Fibroblast of lung (primary cell): ENCODE measurements at regions not wholly inside any gene's neighbourhood (a gene's known extent, or its start where the extent isn't known, plus 50 kb on each side); places are given as distances from the start of the nearest gene placed in this dataset.

Source experiments
- DNase-seq, 2 donors: peaks; one replicate each; pipeline versions ENCODE4 v3.0.0 to v3.0.0-alpha.2; 2010; ENCODE audit warnings: low read depth in 2 of 2
- H2AFZ ChIP-seq: 2 replicates; pipeline ENCODE4 v1.5.1; 2012; ENCODE audit warnings: low read length, control low read depth, inconsistent platforms
- H3K27ac ChIP-seq: 2 replicates; pipeline ENCODE4 v1.5.1; 2011; ENCODE audit warnings: low read length, control low read depth; ENCODE audit not compliant: insufficient read depth
- H3K27me3 ChIP-seq: 2 replicates; pipeline ENCODE4 v1.5.1; 2011; ENCODE audit warnings: mild to moderate bottlenecking, low read length; ENCODE audit not compliant: control insufficient read depth, insufficient read depth
- H3K36me3 ChIP-seq: 2 replicates; pipeline ENCODE4 v1.5.1; 2011; ENCODE audit warnings: low read length; ENCODE audit not compliant: control insufficient read depth, insufficient read depth
- H3K4me1 ChIP-seq: 2 replicates; pipeline ENCODE4 v1.5.1; 2011; ENCODE audit warnings: low read length; ENCODE audit not compliant: control insufficient read depth, insufficient read depth; ENCODE audit errors: extremely low read depth
- H3K4me2 ChIP-seq: 2 replicates; pipeline ENCODE4 v1.5.1; 2011; ENCODE audit warnings: low read length, control low read depth; ENCODE audit not compliant: insufficient read depth; ENCODE audit errors: extremely low read depth
- H3K4me3 ChIP-seq, 4 experiments: fragments of 200-600 bp in 1 of 4; sonication (generic) in 1 of 4; replicated peaks in 1 of 4; 2 replicates each; pipeline ENCODE4 v1.5.1; 2011 to 2016; ENCODE audit warnings: low read length in 4 of 4, low read depth in 3 of 4, mild to moderate bottlenecking in 3 of 4, control low read depth in 2 of 4, inconsistent platforms in 1 of 4, mixed read lengths in 1 of 4; ENCODE audit not compliant: insufficient read depth in 1 of 4; ENCODE audit errors: control extremely low read depth in 1 of 4
- H3K79me2 ChIP-seq: 2 replicates; pipeline ENCODE4 v1.5.1; 2012; ENCODE audit warnings: mild to moderate bottlenecking, low read length, inconsistent platforms; ENCODE audit not compliant: control insufficient read depth, insufficient read depth
- H3K9ac ChIP-seq: 2 replicates; pipeline ENCODE4 v1.5.1; 2011; ENCODE audit warnings: mild to moderate bottlenecking, low read length, control low read depth; ENCODE audit not compliant: insufficient read depth
- H3K9me3 ChIP-seq: 2 replicates; pipeline ENCODE4 v1.5.1; 2012; ENCODE audit warnings: low read depth, low read length; ENCODE audit not compliant: control insufficient read depth, insufficient read depth
- H4K20me1 ChIP-seq: 2 replicates; pipeline ENCODE4 v1.5.1; 2011; ENCODE audit warnings: low read length; ENCODE audit not compliant: control insufficient read depth, insufficient read depth; ENCODE audit errors: extremely low read depth
- EZH2 ChIP-seq: IDR thresholded peaks from 2 replicates; pipeline ENCODE4 v1.5.1; 2012; ENCODE audit warnings: low read length, control low read depth, mild to moderate bottlenecking; ENCODE audit errors: missing control alignments
- TF ChIP-seq, protein P1 (sequence below), 2 donors: IDR thresholded peaks in 1 of 2; conservative IDR thresholded peaks in 1 of 2; 1 replicate in 1 of 2; 2 replicates in 1 of 2; pipeline ENCODE4 v1.5.1; 2011 to 2012; ENCODE audit warnings: low read length in 2 of 2, control low read depth in 1 of 2, inconsistent platforms in 1 of 2, low read depth in 1 of 2, mild to moderate bottlenecking in 1 of 2

DNA sequence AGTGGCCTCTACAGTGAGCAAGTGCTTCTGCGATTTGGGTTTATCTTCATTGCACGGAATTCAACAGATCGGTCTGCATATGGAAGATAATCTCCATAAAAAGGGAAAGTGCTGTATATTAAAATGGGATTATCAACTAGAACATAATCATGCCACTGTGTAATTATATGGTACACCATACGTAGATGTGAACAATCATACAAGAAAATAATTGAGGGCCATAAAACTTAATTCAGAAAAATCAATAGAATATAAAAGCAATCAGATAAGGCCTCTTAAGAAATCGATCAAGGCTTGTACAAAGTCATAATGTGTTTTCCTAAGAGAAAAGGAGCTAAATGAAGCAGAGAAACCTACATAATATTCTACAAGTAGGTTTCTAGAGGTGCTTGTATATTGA, 157.5 kb upstream of the MGMT start:
- no peak overlapping the region for H3K9ac ChIP-seq

DNA sequence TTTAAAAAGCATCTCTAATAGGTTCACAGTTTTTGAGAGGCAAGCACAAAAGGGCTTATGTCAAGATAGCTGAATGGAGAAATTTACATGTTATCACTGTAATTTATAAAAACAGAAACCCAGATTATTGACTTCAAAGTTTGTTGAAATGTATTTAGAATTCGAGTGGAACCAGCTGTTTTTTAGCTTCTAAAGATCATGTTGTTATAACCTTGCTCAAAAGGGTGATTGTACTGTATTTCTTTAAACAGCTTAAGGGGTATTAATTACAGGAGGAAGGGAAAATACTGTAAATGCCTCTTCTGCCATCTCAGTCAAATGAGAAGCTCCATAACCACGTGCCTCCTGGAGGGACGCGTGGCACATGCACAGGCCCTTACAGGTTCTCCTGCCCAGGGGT, 156.2 kb upstream of the MGMT start:
- H3K79me2 ChIP-seq: no peaks in the 10 kb centered on the region
- H3K9me3 ChIP-seq: no peaks in the 10 kb centered on the region
- no peaks in the 10 kb centered on the region for H3K4me1 ChIP-seq
- no peak for DNase-seq
- no peaks in the 10 kb centered on the region for H3K36me3 ChIP-seq
- no peaks in the 10 kb centered on the region for H4K20me1 ChIP-seq
- no peak overlapping the region for H3K4me3 ChIP-seq
- H3K27me3 ChIP-seq: no peaks in the 10 kb centered on the region
- H2AFZ ChIP-seq: no peak overlapping the region
- H3K27ac ChIP-seq: no peak overlapping the region
- TF ChIP-seq, protein P1, sequence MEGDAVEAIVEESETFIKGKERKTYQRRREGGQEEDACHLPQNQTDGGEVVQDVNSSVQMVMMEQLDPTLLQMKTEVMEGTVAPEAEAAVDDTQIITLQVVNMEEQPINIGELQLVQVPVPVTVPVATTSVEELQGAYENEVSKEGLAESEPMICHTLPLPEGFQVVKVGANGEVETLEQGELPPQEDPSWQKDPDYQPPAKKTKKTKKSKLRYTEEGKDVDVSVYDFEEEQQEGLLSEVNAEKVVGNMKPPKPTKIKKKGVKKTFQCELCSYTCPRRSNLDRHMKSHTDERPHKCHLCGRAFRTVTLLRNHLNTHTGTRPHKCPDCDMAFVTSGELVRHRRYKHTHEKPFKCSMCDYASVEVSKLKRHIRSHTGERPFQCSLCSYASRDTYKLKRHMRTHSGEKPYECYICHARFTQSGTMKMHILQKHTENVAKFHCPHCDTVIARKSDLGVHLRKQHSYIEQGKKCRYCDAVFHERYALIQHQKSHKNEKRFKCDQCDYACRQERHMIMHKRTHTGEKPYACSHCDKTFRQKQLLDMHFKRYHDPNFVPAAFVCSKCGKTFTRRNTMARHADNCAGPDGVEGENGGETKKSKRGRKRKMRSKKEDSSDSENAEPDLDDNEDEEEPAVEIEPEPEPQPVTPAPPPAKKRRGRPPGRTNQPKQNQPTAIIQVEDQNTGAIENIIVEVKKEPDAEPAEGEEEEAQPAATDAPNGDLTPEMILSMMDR (conservative IDR thresholded peaks at IDR 0.05 in 1 of 2, IDR thresholded peaks at IDR 0.05 in 1 of 2; ENCODE audit: low read depth in 1 of 2, low read length in 2 of 2): no peak
- TF ChIP-seq EZH2: no peak
- no peak overlapping the region for H3K4me2 ChIP-seq
- H3K9ac ChIP-seq: no peak overlapping the region

More for the DNA sequence above, 157.5 kb upstream of the MGMT start:
- Histone ChIP-seq H3K27ac (no peak overlapping the region), H4K20me1 (no peaks in the 10 kb centered on the region), H3K79me2 (no peaks in the 10 kb centered on the region), H3K4me3 (no peak overlapping the region), H3K36me3 (no peaks in the 10 kb centered on the region), H2AFZ (no peak overlapping the region), H3K4me2 (no peak overlapping the region), H3K4me1 (no peaks in the 10 kb centered on the region), H3K9me3 (no peaks in the 10 kb centered on the region), H3K27me3 (no peaks in the 10 kb centered on the region)
- no peak for TF ChIP-seq EZH2
- TF ChIP-seq, protein P1 (conservative IDR thresholded peaks at IDR 0.05 in 1 of 2, IDR thresholded peaks at IDR 0.05 in 1 of 2; ENCODE audit: low read depth in 1 of 2, low read length in 2 of 2): no peak
- DNase-seq: no peak

- TF ChIP-seq EZH2: no peak
- TF ChIP-seq, protein P1 (conservative IDR thresholded peaks at IDR 0.05 in 1 of 2, IDR thresholded peaks at IDR 0.05 in 1 of 2; ENCODE audit: low read depth in 1 of 2, low read length in 2 of 2): no peak
- Histone ChIP-seq H2AFZ (no peak overlapping the region), H3K27ac (no peak overlapping the region), H3K36me3 (no peaks in the 10 kb centered on the region), H3K9ac (no peak overlapping the region), H3K4me2 (no peak overlapping the region), H3K9me3 (no peaks in the 10 kb centered on the region), H4K20me1 (no peaks in the 10 kb centered on the region), H3K27me3 (no peaks in the 10 kb centered on the region), H3K4me3 (no peak overlapping the region), H3K79me2 (no peaks in the 10 kb centered on the region), H3K4me1 (no peaks in the 10 kb centered on the region)
- DNase-seq: no peak
These were observed 147.1 kb upstream of the MGMT start for GRCh38 chr10:129319934-129320333.
